HG02938 (cell line): ENCODE measurements at regions not wholly inside any gene's neighbourhood (a gene's known extent, or its start where the extent isn't known, plus 50 kb on each side); places are given as distances from the start of the nearest gene placed in this dataset.

Source experiments
- ATAC-seq: cut with Tn5 transposase; IDR thresholded peaks from one replicate; pipeline ENCODE4 v1.9.1; 2021; ENCODE audit warnings: mild to moderate bottlenecking, moderate library complexity; ENCODE audit not compliant: unreplicated experiment

- ATAC-seq = no peak
These were observed 58.7 kb upstream of the FAM83B start for GRCh38 chr6:54787825-54788224.
